ENCODE measurements at regions not wholly inside any gene's neighbourhood (a gene's known extent, or its start where the extent isn't known, plus 50 kb on each side); places are given as distances from the start of the nearest gene placed in this dataset.

GRCh38 chr5:8700222-8700621 is 831.3 kb downstream of the MTRR start:
- ChIA-PET CTCF (no interaction called here), POLR2A (no interaction called here)
- TF ChIP-seq ELF4 (CRISPR knock-in tag; IDR thresholded peaks at IDR 0.05; ENCODE audit: low read depth) (no peak), ZMAT4 (CRISPR knock-in tag; IDR thresholded peaks at IDR 0.05) (no peak), GTF2I (CRISPR knock-in tag; conservative IDR thresholded peaks at IDR 0.05) (no peak), ZNF671 (CRISPR knock-in tag; IDR thresholded peaks at IDR 0.05) (no peak), GABPB1 (CRISPR knock-in tag; IDR thresholded peaks at IDR 0.05) (no peak), TCF7 (CRISPR knock-in tag; IDR thresholded peaks at IDR 0.05; ENCODE audit: low read depth) (no peak), FOXP1 (CRISPR knock-in tag; IDR thresholded peaks at IDR 0.05; ENCODE audit: borderline replicate concordance) (no peak), ZSCAN18 (CRISPR knock-in tag; IDR thresholded peaks at IDR 0.05) (no peak), TEAD1 (CRISPR knock-in tag; IDR thresholded peaks at IDR 0.05) (no peak)
- Mint-ChIP-seq H3K36me3 (no peaks in the 10 kb centered on the region), H3K27ac (no peak overlapping the region), H3K4me3 (no peak overlapping the region), H3K27me3 (ENCODE audit: low read depth) (no peaks in the 10 kb centered on the region), H3K9me3 (peaks cover 4% of the 10 kb centered on the region; the same call in 1 of the 2 replicates), H3K4me1 (no peaks in the 10 kb centered on the region)
- ATAC-seq (no peak), DNase-seq (ENCODE audit: low spot score) (no peak)

GRCh38 chr5:8700671-8701070 is 831.7 kb downstream of the MTRR start:
- Mint-ChIP-seq H3K9me3 (peaks cover 4% of the 10 kb centered on the region; the same call in 1 of the 2 replicates), H3K27ac (no peak overlapping the region), H3K4me3 (no peak overlapping the region), H3K4me1 (no peaks in the 10 kb centered on the region), H3K36me3 (no peaks in the 10 kb centered on the region), H3K27me3 (ENCODE audit: low read depth) (no peaks in the 10 kb centered on the region)
- ChIA-PET POLR2A (no interaction called here), CTCF (no interaction called here)
- ATAC-seq (no peak), DNase-seq (ENCODE audit: low spot score) (no peak)
- TF ChIP-seq ERG (CRISPR knock-in tag; IDR thresholded peaks at IDR 0.05) (no peak), E2F4 (CRISPR knock-in tag; IDR thresholded peaks at IDR 0.05; ENCODE audit: borderline replicate concordance, low read depth) (no peak), ZNF423 (CRISPR knock-in tag; IDR thresholded peaks at IDR 0.05) (no peak), RELA (CRISPR knock-in tag; IDR thresholded peaks at IDR 0.05; ENCODE audit: borderline replicate concordance) (no peak), JAZF1 (CRISPR knock-in tag; IDR thresholded peaks at IDR 0.05) (no peak), ZNF425 (CRISPR knock-in tag; conservative IDR thresholded peaks at IDR 0.05) (no peak), ZNF138 (CRISPR knock-in tag; conservative IDR thresholded peaks at IDR 0.05) (no peak), JUN (CRISPR knock-in tag; IDR thresholded peaks at IDR 0.05) (no peak), ZNF121 (CRISPR knock-in tag; IDR thresholded peaks at IDR 0.05) (no peak), CREM (CRISPR knock-in tag; IDR thresholded peaks at IDR 0.05) (no peak), SP1 (CRISPR knock-in tag; conservative IDR thresholded peaks at IDR 0.05) (no peak), ZNF263 (CRISPR knock-in tag; IDR thresholded peaks at IDR 0.05; ENCODE audit: low read depth) (no peak), FOXP4 (CRISPR knock-in tag; IDR thresholded peaks at IDR 0.05) (no peak), STAT6 (CRISPR knock-in tag; conservative IDR thresholded peaks at IDR 0.05; ENCODE audit: low read depth) (no peak), NFATC4 (CRISPR knock-in tag; IDR thresholded peaks at IDR 0.05) (no peak), GABPB1 (CRISPR knock-in tag; IDR thresholded peaks at IDR 0.05) (no peak)
